ENCODE measurements at regions not wholly inside any gene's neighbourhood (a gene's known extent, or its start where the extent isn't known, plus 50 kb on each side); places are given as distances from the start of the nearest gene placed in this dataset.

- DNase-seq, result peak in 2 of 3 donors; percentile 60 to 67
- H3K4me1 ChIP-seq (ENCODE audit: low read depth), result peaks cover 12% of the 10 kb centered on the region
- ATAC-seq, result peak; percentile 87
- H3K4me3 ChIP-seq, result no peak overlapping the region
- TF ChIP-seq, protein P1, sequence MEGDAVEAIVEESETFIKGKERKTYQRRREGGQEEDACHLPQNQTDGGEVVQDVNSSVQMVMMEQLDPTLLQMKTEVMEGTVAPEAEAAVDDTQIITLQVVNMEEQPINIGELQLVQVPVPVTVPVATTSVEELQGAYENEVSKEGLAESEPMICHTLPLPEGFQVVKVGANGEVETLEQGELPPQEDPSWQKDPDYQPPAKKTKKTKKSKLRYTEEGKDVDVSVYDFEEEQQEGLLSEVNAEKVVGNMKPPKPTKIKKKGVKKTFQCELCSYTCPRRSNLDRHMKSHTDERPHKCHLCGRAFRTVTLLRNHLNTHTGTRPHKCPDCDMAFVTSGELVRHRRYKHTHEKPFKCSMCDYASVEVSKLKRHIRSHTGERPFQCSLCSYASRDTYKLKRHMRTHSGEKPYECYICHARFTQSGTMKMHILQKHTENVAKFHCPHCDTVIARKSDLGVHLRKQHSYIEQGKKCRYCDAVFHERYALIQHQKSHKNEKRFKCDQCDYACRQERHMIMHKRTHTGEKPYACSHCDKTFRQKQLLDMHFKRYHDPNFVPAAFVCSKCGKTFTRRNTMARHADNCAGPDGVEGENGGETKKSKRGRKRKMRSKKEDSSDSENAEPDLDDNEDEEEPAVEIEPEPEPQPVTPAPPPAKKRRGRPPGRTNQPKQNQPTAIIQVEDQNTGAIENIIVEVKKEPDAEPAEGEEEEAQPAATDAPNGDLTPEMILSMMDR (IDR thresholded peaks at IDR 0.05), result no peak
- H3K9me3 ChIP-seq, result no peaks in the 10 kb centered on the region
- no peaks in the 10 kb centered on the region for H3K36me3 ChIP-seq (ENCODE audit: low read depth)
- intact Hi-C loops (cut with DNase I, micrococcal nuclease), result no loop called here
Measured at GRCh38 chr9:89969156-89969675, 364.4 kb downstream of the GADD45G start.

DNA sequence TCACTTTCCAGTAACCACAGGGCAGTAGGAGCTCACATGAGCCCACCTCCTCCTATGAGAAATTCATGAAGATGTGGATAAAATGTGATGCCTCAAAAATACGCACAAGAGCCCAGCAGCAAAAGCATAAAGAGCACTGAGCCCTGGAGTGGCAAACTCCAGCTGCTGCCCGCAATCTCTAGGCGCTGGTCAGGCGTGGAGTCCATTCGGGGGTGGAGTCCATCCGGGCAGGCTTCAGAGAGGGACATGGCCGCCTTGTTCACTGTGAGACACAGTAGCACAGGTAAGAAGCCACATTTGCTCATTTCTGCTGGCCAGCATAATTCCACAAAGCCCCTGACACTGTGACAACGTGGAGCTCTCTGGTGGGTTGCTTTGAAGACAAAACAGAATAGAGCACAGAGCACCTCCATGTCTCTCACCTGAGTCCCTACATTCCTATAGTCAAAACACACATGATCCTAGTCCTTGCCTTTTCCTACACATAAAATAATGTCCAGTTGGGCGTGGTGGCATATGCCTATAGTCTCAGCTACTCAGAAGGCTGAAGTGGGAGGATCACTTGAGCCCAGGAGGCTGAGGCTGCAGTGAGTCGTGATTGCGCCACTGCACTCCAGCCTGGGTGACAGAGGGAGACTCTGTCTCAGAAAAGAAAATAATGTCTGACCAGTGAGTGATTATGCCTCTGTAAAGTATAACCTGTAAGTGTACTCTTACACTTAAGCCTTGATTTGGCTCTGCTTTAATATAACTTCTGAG is 365.2 kb downstream of the GADD45G start:
- DNase-seq (peak in 2 of 3 donors; percentile 54 to 67), ATAC-seq (peak; percentile 82)
- TF ChIP-seq, protein P1 (IDR thresholded peaks at IDR 0.05), result no peak
- Histone ChIP-seq H3K36me3 (ENCODE audit: low read depth) (no peaks in the 10 kb centered on the region), H3K4me3 (no peak overlapping the region), H3K4me1 (ENCODE audit: low read depth) (peaks cover 12% of the 10 kb centered on the region), H3K9me3 (no peaks in the 10 kb centered on the region)
- intact Hi-C loops (cut with DNase I, micrococcal nuclease), result no loop called here

- intact Hi-C loops (cut with DNase I, micrococcal nuclease), result no loop called here
- no peak for DNase-seq
Measured at GRCh38 chr9:89970701-89971100, 365.9 kb downstream of the GADD45G start.

DNA sequence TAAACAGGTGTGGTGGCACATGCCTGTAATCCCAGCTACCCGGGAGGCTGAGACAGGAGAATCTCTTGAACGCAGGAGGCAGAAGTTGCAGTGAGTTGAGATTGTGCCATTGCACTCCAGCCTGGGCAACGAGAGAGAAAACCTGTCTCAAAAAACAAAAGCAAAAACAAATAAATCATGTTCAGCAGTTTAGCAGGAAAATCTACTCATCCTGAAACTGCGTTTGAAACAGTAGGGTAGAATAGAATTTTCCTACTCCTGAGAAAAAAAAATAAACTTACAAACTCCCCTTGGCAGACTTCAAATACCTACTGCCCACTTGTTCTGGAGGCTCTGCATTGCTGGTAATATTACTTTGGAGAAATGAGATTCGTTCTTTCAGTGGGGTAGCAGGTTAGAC is 367.7 kb downstream of the GADD45G start:
- ATAC-seq, result no peak
- Histone ChIP-seq H3K4me3 (no peak overlapping the region), H3K4me1 (ENCODE audit: low read depth) (peaks cover 12% of the 10 kb centered on the region), H3K36me3 (ENCODE audit: low read depth) (no peaks in the 10 kb centered on the region), H3K9me3 (no peaks in the 10 kb centered on the region)
- TF ChIP-seq, protein P1 (IDR thresholded peaks at IDR 0.05), result no peak
- intact Hi-C loops (cut with DNase I, micrococcal nuclease), result no loop called here
- no peak for DNase-seq

More at GRCh38 chr9:89970701-89971100, 365.9 kb downstream of the GADD45G start:
- Histone ChIP-seq H3K4me1 (ENCODE audit: low read depth) (peaks cover 12% of the 10 kb centered on the region), H3K4me3 (no peak overlapping the region), H3K9me3 (no peaks in the 10 kb centered on the region), H3K36me3 (ENCODE audit: low read depth) (no peaks in the 10 kb centered on the region)
- no peak for ATAC-seq
- TF ChIP-seq, protein P1 (IDR thresholded peaks at IDR 0.05), result no peak

DNA sequence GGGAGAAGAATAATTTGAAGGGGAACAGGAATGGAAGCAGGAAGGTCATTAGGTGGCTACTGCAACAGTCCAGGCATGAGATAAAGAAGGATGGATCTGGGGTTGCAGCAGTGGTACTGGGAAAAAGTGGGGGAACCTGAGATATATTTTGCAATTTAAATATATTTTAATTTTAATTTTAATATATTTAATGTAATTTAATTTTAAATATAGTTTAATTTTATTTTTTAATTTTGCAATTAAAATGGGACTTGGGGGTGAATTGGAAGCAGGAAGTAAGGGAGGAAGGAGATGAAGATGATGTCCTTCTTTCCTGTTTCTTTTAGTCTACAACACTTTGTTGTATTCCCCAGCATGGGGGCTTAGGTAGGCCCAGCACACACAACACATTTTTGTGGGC is 369.8 kb downstream of the GADD45G start:
- no peaks in the 10 kb centered on the region for H3K9me3 ChIP-seq
- intact Hi-C loops (cut with DNase I, micrococcal nuclease), result no loop called here
- DNase-seq (no peak), ATAC-seq (no peak)
- peaks cover 7% of the 10 kb centered on the region for H3K4me1 ChIP-seq (ENCODE audit: low read depth)
- H3K4me3 ChIP-seq, result no peak overlapping the region
- H3K36me3 ChIP-seq (ENCODE audit: low read depth), result no peaks in the 10 kb centered on the region
- TF ChIP-seq, protein P1 (IDR thresholded peaks at IDR 0.05), result no peak
